Upper lobe of left lung (tissue), 6 donors: ENCODE measurements at regions not wholly inside any gene's neighbourhood (a gene's known extent, or its start where the extent isn't known, plus 50 kb on each side); places are given as distances from the start of the nearest gene placed in this dataset.
A peak's percentile ranks its signal among the peaks of the same experiment; 100 is the strongest.

Source experiments
- ATAC-seq, 2 donors: fragments of 200-7000 bp; cut with Tn5 transposase; one replicate each; pipeline ENCODE4 v1.9.1; 2022; ENCODE audit warnings: mild to moderate bottlenecking in 2 of 2, moderate library complexity in 2 of 2; ENCODE audit not compliant: low FRiP score in 2 of 2
- DNase-seq, 2 donors: peaks; one replicate each; pipeline ENCODE4 v3.0.0-alpha.2; 2019 to 2020
- H3K27ac ChIP-seq, 4 donors: fragments of 200-600 bp; sonication (generic); one replicate each; pipeline ENCODE4 v1.5.1; 2016 to 2019
- H3K27me3 ChIP-seq, 4 donors: fragments of 200-600 bp; sonication (generic); one replicate each; pipeline ENCODE4 v1.5.1; 2017 to 2019
- H3K36me3 ChIP-seq, 4 donors: fragments of 200-600 bp; sonication (generic); one replicate each; pipeline ENCODE4 v1.5.1; 2016 to 2019
- H3K4me1 ChIP-seq, 4 donors: fragments of 200-600 bp; sonication (generic); one replicate each; pipeline ENCODE4 v1.5.1; 2018 to 2019
- H3K4me3 ChIP-seq, 4 donors: fragments of 200-600 bp; sonication (generic); one replicate each; pipeline ENCODE4 v1.5.1; 2017 to 2019; ENCODE audit warnings: mild to moderate bottlenecking in 2 of 4, moderate library complexity in 1 of 4
- H3K9me3 ChIP-seq, 4 donors: fragments of 200-600 bp; sonication (generic); one replicate each; pipeline ENCODE4 v1.5.1; 2018 to 2019
- CTCF ChIP-seq, 6 experiments: fragments of 450-650 bp in 4 of 6; fragments of 200-600 bp in 2 of 6; sonication (generic) in 2 of 6; IDR thresholded peaks; one replicate each; pipeline ENCODE4 v1.5.1; 2016 to 2019; ENCODE audit warnings: antibody characterized with exemption in 6 of 6
- EP300 ChIP-seq, 4 donors: sonication (generic); formaldehyde crosslinking; IDR thresholded peaks; one replicate each; pipeline ENCODE4 v1.5.1; 2017; ENCODE audit warnings: antibody characterized with exemption in 4 of 4, control low read depth in 2 of 4
- POLR2A ChIP-seq, 4 donors: fragments of 450-650 bp; IDR thresholded peaks; one replicate each; pipeline ENCODE4 v1.5.1; 2016 to 2017; ENCODE audit warnings: antibody characterized with exemption in 4 of 4, mild to moderate bottlenecking in 2 of 4
- POLR2AphosphoS5 ChIP-seq, 2 donors: sonication (generic); formaldehyde crosslinking; IDR thresholded peaks; one replicate each; pipeline ENCODE4 v1.5.1; 2017; ENCODE audit warnings: antibody characterized with exemption in 2 of 2
- WGBS, 2 donors: methylation state at CpG; one replicate each; pipeline ENCODE4 v1.1.5; 2017 to 2018; 5-methylcytosine and 5-hydroxymethylcytosine counted together
- donor health status: DM: no; HTN: no; CAD: no; lungs with moderate emphysema.
- donor health status: DM: no; HTN: yes; CAD: no; lungs with severe emphysema.

GRCh38 chr1:67578397-67579020 is 106.5 kb upstream of the GADD45A start:
- no peak for ATAC-seq

GRCh38 chr1:67579623-67580394 is 105.2 kb upstream of the GADD45A start:
- Histone ChIP-seq H3K4me3 (no peak overlapping the region), H3K27ac (no peak overlapping the region), H3K9me3 (no peaks in the 10 kb centered on the region), H3K27me3 (no peaks in the 10 kb centered on the region), H3K4me1 (no peaks in the 10 kb centered on the region), H3K36me3 (no peaks in the 10 kb centered on the region)
- WGBS, 2 donors = 35 to 72% methylated on average over 2 of the region's 2 CpGs
- DNase-seq (no peak), ATAC-seq (no peak)
- TF ChIP-seq POLR2A (IDR thresholded peaks at IDR 0.05) = no peak

More at GRCh38 chr1:67578397-67579020, 106.5 kb upstream of the GADD45A start:
- TF ChIP-seq POLR2AphosphoS5 (IDR thresholded peaks at IDR 0.05) (no peak), EP300 (IDR thresholded peaks at IDR 0.05) (no peak), CTCF (IDR thresholded peaks at IDR 0.05) (no peak), POLR2A (IDR thresholded peaks at IDR 0.05) (no peak)
- Histone ChIP-seq H3K9me3 (no peaks in the 10 kb centered on the region), H3K4me1 (no peaks in the 10 kb centered on the region), H3K4me3 (no peak overlapping the region), H3K27me3 (no peaks in the 10 kb centered on the region), H3K36me3 (no peaks in the 10 kb centered on the region), H3K27ac (no peak overlapping the region)
- WGBS, 2 donors = 83 to 86% methylated on average over 6 of the region's 6 CpGs
- DNase-seq = no peak

GRCh38 chr1:67580691-67581403 is 104.2 kb upstream of the GADD45A start:
- TF ChIP-seq EP300 (IDR thresholded peaks at IDR 0.05) (no peak), CTCF (IDR thresholded peaks at IDR 0.05) (no peak), POLR2AphosphoS5 (IDR thresholded peaks at IDR 0.05) (no peak), POLR2A (IDR thresholded peaks at IDR 0.05) (no peak)
- DNase-seq (no peak), ATAC-seq (no peak)
- 88 to 94% methylated on average over 4 of the region's 4 CpGs for WGBS, 2 donors
- no peak overlapping the region for H3K4me3 ChIP-seq
- H3K9me3 ChIP-seq = no peaks in the 10 kb centered on the region
- no peak overlapping the region for H3K27ac ChIP-seq
- no peaks in the 10 kb centered on the region for H3K36me3 ChIP-seq
- no peaks in the 10 kb centered on the region for H3K4me1 ChIP-seq
- H3K27me3 ChIP-seq = no peaks in the 10 kb centered on the region

GRCh38 chr1:67582625-67583461 is 102.2 kb upstream of the GADD45A start:
- Histone ChIP-seq H3K36me3 (no peaks in the 10 kb centered on the region), H3K9me3 (no peaks in the 10 kb centered on the region), H3K4me3 (no peak overlapping the region), H3K27me3 (no peaks in the 10 kb centered on the region), H3K27ac (peak overlapping the region in 2 of 4 donors; percentile 36 to 44), H3K4me1 (peaks cover 0 to 4% (median 0%) of the 10 kb centered on the region in 4 donors)
- DNase-seq (no peak), ATAC-seq (no peak)
- WGBS, 2 donors = 86 to 87% methylated on average over 13 of the region's 13 CpGs
- TF ChIP-seq POLR2AphosphoS5 (IDR thresholded peaks at IDR 0.05) (no peak), CTCF (IDR thresholded peaks at IDR 0.05) (no peak), EP300 (IDR thresholded peaks at IDR 0.05) (no peak), POLR2A (IDR thresholded peaks at IDR 0.05) (no peak)
